B cell (primary cell): ENCODE measurements at regions not wholly inside any gene's neighbourhood (a gene's known extent, or its start where the extent isn't known, plus 50 kb on each side); places are given as distances from the start of the nearest gene placed in this dataset.

Experiments used
- ATAC-seq: fragments of 200-7000 bp; cut with Tn5 transposase; one replicate; pipeline ENCODE4 v1.10.0; 2021; ENCODE audit warnings: low read depth, mild to moderate bottlenecking, moderate number of reproducible peaks, moderate library complexity
- CTCF ChIA-PET: fragments of 350-600 bp; sonication (Branson Sonifier 250); formaldehyde crosslinking; loops from one replicate; lab custom pipeline; 2021; ENCODE audit warnings: antibody characterized with exemption, inconsistent platforms; lab: Charles Lee
- POLR2A ChIA-PET: fragments of 350-600 bp; sonication (Branson Sonifier 250); formaldehyde crosslinking; loops from one replicate; lab custom pipeline; 2021; ENCODE audit warnings: antibody characterized with exemption; lab: Charles Lee
- DNase-seq: peaks from one replicate; pipeline ENCODE4 v3.0.0; 2013
- H2AFZ ChIP-seq: 2 replicates; pipeline ENCODE4 v1.6.1; 2012; ENCODE audit warnings: mild to moderate bottlenecking, low read depth, low read length; ENCODE audit not compliant: insufficient read depth, poor library complexity, severe bottlenecking
- H3K27ac ChIP-seq, 2 donors: 1 replicate in 1 of 2; 2 replicates in 1 of 2; pipeline ENCODE4 v1.5.1; 2012 to 2013; ENCODE audit warnings: low read length in 2 of 2, mild to moderate bottlenecking in 2 of 2, moderate library complexity in 1 of 2
- H3K27me3 ChIP-seq, 4 experiments: fragments of 200-600 bp in 1 of 4; sonication (generic) in 1 of 4; replicated peaks in 1 of 4; 1 replicate in 2 of 4; 2 replicates in 2 of 4; pipeline versions ENCODE4 v1.6.1 to v1.7.0; 2013 to 2016; ENCODE audit warnings: low read length in 3 of 4, mild to moderate bottlenecking in 2 of 4, mixed read lengths in 1 of 4, moderate library complexity in 1 of 4; ENCODE audit not compliant: insufficient read depth in 4 of 4, control insufficient read depth in 3 of 4; ENCODE audit errors: control extremely low read depth in 1 of 4
- H3K36me3 ChIP-seq, 2 experiments: replicated peaks in 1 of 2; 1 replicate in 1 of 2; 2 replicates in 1 of 2; pipeline versions ENCODE4 v1.6.1 to v1.7.1; 2013; ENCODE audit warnings: low read length in 1 of 2; ENCODE audit not compliant: insufficient read depth in 2 of 2, control insufficient read depth in 1 of 2; ENCODE audit errors: control extremely low read depth in 1 of 2, extremely low read depth in 1 of 2
- H3K4me1 ChIP-seq, 2 donors: fragments of 200-600 bp in 1 of 2; sonication (generic) in 1 of 2; 1 replicate in 1 of 2; 2 replicates in 1 of 2; pipeline versions ENCODE4 v1.5.1 to v1.6.1; 2013 to 2017; ENCODE audit warnings: low read length in 2 of 2; ENCODE audit not compliant: control insufficient read depth in 2 of 2, insufficient read depth in 2 of 2
- H3K4me2 ChIP-seq: replicated peaks from 2 replicates; pipeline ENCODE3; 2012; ENCODE audit warnings: mild to moderate bottlenecking, low read depth, low read length; ENCODE audit not compliant: poor library complexity, severe bottlenecking
- H3K4me3 ChIP-seq, 5 experiments: fragments of 200-600 bp in 1 of 5; sonication (generic) in 1 of 5; 1 replicate in 3 of 5; 2 replicates in 2 of 5; pipeline versions ENCODE4 v1.5.1 to v1.7.0; 2011 to 2016; ENCODE audit warnings: low read length in 4 of 5, mild to moderate bottlenecking in 4 of 5, low read depth in 2 of 5, control low read depth in 1 of 5, moderate library complexity in 1 of 5; ENCODE audit not compliant: insufficient read depth in 1 of 5; ENCODE audit errors: control extremely low read depth in 1 of 5, extremely low read depth in 1 of 5
- H3K79me2 ChIP-seq: fragments of 200-600 bp; sonication (generic); one replicate; pipeline ENCODE4 v1.6.0; 2016; ENCODE audit warnings: low read length; ENCODE audit not compliant: control insufficient read depth, insufficient read depth
- H3K9ac ChIP-seq: fragments of 200-600 bp; sonication (generic); 2 replicates; pipeline ENCODE4 v1.6.1; 2017; ENCODE audit warnings: mild to moderate bottlenecking, low read length, moderate library complexity
- H3K9me3 ChIP-seq, 3 donors: one replicate each; pipeline versions ENCODE4 v1.6.1 to v1.7.1; 2013; ENCODE audit warnings: low read length in 2 of 3; ENCODE audit not compliant: control insufficient read depth in 2 of 3, insufficient read depth in 1 of 3; ENCODE audit errors: control extremely low read depth in 1 of 3
- H4K20me1 ChIP-seq: 2 replicates; pipeline ENCODE4 v1.6.0; 2012; ENCODE audit warnings: mild to moderate bottlenecking, low read length; ENCODE audit not compliant: insufficient read depth, control insufficient read depth, poor library complexity, severe bottlenecking
- H3K27ac Mint-ChIP-seq: one replicate; pipeline ENCODE4 v1.8.0; 2021; ENCODE audit warnings: mixed read lengths
- H3K27me3 Mint-ChIP-seq: one replicate; pipeline ENCODE4 v1.8.0; 2021; ENCODE audit warnings: mixed read lengths
- H3K4me1 Mint-ChIP-seq: one replicate; pipeline ENCODE4 v1.8.0; 2021; ENCODE audit warnings: mixed read lengths
- H3K4me3 Mint-ChIP-seq: one replicate; pipeline ENCODE4 v1.8.0; 2021; ENCODE audit warnings: mixed read lengths
- H3K9me3 Mint-ChIP-seq: one replicate; pipeline ENCODE4 v1.8.0; 2022; ENCODE audit warnings: mixed read lengths; ENCODE audit not compliant: insufficient read depth
- EZH2 ChIP-seq: IDR thresholded peaks from 2 replicates; pipeline ENCODE4 v1.6.1; 2012; ENCODE audit warnings: borderline replicate concordance, low read depth, mild to moderate bottlenecking, moderate library complexity, low read length; ENCODE audit not compliant: insufficient read depth, poor library complexity, severe bottlenecking
- WGBS: methylation state at CpG from one replicate; pipeline ENCODE4 v1.1.5; 2013; ENCODE audit warnings: missing lambda C conversion rate; ENCODE audit not compliant: insufficient coverage; 5-methylcytosine and 5-hydroxymethylcytosine counted together
- intact Hi-C: fragments of 100-400 bp; cut with micrococcal nuclease; formaldehyde crosslinking; loops from one replicate; pipeline ENCODE4 v1.10.0; 2022
- TF ChIP-seq, protein P1 (sequence below): fragments of 200-600 bp; IDR thresholded peaks from one replicate; pipeline ENCODE4 v1.8.0; 2022; ENCODE audit warnings: antibody characterized with exemption, mild to moderate bottlenecking

DNA sequence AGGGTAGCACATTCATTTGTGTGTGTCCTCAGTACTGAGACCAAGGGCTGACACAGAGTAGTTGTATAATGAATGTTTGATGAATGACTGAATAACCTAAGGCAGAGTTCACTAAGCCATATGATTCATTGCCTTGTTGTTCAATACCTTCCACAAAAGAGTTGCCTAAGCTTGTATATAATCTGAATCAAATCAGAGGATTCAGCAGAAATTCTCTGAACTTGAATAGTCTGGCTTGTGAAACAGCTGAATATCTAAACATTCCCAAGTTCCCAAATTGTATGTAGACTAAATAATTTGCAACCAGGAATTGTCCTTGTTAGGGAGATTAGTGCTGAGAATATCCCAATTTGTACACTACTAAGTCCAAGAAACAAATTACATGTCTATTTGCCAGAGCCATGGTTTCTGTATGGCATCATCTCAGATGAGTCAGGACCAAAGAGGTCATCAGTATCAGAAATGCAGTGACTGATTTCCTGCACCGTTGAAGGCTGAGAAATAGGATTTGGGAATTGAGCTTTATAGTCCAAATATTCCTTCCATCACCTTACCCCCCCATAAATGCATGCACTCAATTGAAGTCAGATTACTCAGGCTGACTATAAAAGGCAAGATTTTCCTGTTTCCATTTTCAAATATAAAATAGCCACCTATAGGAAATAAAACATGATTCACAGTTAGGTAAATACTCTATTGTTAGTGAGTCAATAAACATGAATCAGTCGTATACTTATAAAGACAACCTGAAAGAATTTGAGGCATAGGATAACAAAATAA is 168.7 kb downstream of the PHLDA1 start:
- POLR2A ChIA-PET, result no interaction called here

DNA sequence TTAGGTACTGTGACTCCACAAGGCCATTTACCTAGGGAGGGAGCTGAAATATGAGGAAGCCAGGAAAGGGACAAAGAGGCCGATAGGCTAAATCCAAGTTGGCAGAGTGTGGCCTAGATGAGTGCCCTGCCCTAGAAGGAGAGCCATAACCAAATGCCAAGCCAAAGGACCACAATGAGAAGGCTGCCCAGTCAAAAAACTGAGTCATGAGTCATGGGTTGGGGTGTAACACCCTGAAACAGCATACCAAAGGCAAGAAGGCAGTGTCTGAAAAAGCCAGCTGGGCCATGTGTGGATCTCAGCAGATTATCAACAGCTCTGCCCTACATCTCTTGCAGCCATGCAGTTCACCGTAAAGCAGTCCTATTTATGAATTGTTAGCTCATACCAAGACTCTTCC is 171.7 kb downstream of the PHLDA1 start:
- Histone ChIP-seq H2AFZ (no peak overlapping the region), H3K27me3 (no peaks in the 10 kb centered on the region), H3K9ac (no peak overlapping the region), H3K36me3 (no peaks in the 10 kb centered on the region), H3K4me2 (no peak overlapping the region), H3K9me3 (no peaks in the 10 kb centered on the region), H4K20me1 (no peaks in the 10 kb centered on the region), H3K4me1 (no peaks in the 10 kb centered on the region), H3K27ac (no peak overlapping the region), H3K79me2 (no peaks in the 10 kb centered on the region), H3K4me3 (no peak overlapping the region)
- H3K27ac Mint-ChIP-seq, result no peak overlapping the region
- 50% methylated on average over 2 of the region's 2 CpGs for WGBS
- ATAC-seq, result no peak
- H3K27me3 Mint-ChIP-seq, result peaks cover 6% of the 10 kb centered on the region
- TF ChIP-seq, protein P1, sequence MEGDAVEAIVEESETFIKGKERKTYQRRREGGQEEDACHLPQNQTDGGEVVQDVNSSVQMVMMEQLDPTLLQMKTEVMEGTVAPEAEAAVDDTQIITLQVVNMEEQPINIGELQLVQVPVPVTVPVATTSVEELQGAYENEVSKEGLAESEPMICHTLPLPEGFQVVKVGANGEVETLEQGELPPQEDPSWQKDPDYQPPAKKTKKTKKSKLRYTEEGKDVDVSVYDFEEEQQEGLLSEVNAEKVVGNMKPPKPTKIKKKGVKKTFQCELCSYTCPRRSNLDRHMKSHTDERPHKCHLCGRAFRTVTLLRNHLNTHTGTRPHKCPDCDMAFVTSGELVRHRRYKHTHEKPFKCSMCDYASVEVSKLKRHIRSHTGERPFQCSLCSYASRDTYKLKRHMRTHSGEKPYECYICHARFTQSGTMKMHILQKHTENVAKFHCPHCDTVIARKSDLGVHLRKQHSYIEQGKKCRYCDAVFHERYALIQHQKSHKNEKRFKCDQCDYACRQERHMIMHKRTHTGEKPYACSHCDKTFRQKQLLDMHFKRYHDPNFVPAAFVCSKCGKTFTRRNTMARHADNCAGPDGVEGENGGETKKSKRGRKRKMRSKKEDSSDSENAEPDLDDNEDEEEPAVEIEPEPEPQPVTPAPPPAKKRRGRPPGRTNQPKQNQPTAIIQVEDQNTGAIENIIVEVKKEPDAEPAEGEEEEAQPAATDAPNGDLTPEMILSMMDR, result no peak
- no peak for TF ChIP-seq EZH2
- POLR2A ChIA-PET, result no interaction called here
- CTCF ChIA-PET, result no interaction called here
- H3K4me3 Mint-ChIP-seq, result no peak overlapping the region
- intact Hi-C loops, result no loop called here
- no peaks in the 10 kb centered on the region for H3K4me1 Mint-ChIP-seq
- DNase-seq, result no peak
- no peaks in the 10 kb centered on the region for H3K9me3 Mint-ChIP-seq

More for the DNA sequence above, 168.7 kb downstream of the PHLDA1 start:
- H3K36me3 ChIP-seq, result no peaks in the 10 kb centered on the region
- TF ChIP-seq, protein P1, result no peak
- TF ChIP-seq EZH2, result no peak
- DNase-seq (no peak), ATAC-seq (no peak)
- no peaks in the 10 kb centered on the region for H3K27me3 ChIP-seq
- peaks cover 6% of the 10 kb centered on the region for H3K9me3 Mint-ChIP-seq
- no peaks in the 10 kb centered on the region for H4K20me1 ChIP-seq
- no peaks in the 10 kb centered on the region for H3K9me3 ChIP-seq
- H3K27ac Mint-ChIP-seq, result no peak overlapping the region
- intact Hi-C loops, result no loop called here
- H3K4me1 ChIP-seq, result no peaks in the 10 kb centered on the region
- no CpG with 5 or more reads among the region's 2 CpGs for WGBS
- no peaks in the 10 kb centered on the region for H3K4me1 Mint-ChIP-seq
- no peak overlapping the region for H3K9ac ChIP-seq
- H3K4me3 Mint-ChIP-seq, result no peak overlapping the region
- H3K4me2 ChIP-seq, result no peak overlapping the region
- H3K27me3 Mint-ChIP-seq, result no peaks in the 10 kb centered on the region
- no peaks in the 10 kb centered on the region for H3K79me2 ChIP-seq
- CTCF ChIA-PET, result no interaction called here
- H3K27ac ChIP-seq, result no peak overlapping the region
- no peak overlapping the region for H2AFZ ChIP-seq
- H3K4me3 ChIP-seq, result no peak overlapping the region
